ENCODE measurements at regions not wholly inside any gene's neighbourhood (a gene's known extent, or its start where the extent isn't known, plus 50 kb on each side); places are given as distances from the start of the nearest gene placed in this dataset.

DNA sequence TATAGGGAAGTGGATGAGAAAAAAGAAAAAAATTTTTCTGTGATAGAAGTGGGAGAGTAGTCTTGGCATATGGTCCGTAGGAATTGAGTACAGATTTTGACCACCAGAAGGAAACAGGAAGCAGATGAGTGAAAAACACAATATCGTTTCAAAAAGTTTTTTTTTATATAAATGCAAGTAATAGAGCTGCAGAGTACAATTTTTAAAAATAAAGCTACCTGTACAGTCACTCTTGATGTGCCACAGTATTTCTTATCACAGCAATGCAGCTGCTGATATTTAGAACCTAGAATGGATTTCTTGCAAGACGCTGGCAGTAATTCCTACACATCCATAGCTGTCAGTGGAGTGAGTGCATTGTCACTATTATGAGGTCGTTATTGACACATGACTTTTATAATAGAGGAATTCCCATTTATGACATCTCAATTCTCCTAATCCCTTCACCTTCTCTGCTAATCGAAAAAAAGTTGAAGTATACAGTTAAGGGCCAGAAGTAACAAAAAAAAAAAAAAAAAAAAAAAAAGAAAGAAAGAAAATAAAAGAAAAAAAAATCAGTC lies 477.7 kb downstream of the TAF11L14 start:
- Histone ChIP-seq H3K27ac (replicated peaks) (no peak overlapping the region), H3K4me3 (replicated peaks; ENCODE audit: insufficient read depth, low read length) (no peak overlapping the region), H3K27me3 (ENCODE audit: insufficient read depth, poor library complexity, severe bottlenecking) (no peaks in the 10 kb centered on the region)
- DNase-seq (ENCODE audit: low read depth in 1 of 2, low spot score in 1 of 2): no peak
- TF ChIP-seq REST (IDR thresholded peaks at IDR 0.05; ENCODE audit: insufficient replicate concordance, low read depth) (no peak), CTCF (IDR thresholded peaks at IDR 0.05; ENCODE audit: insufficient read depth, low read length) (no peak), POLR2AphosphoS5 (IDR thresholded peaks at IDR 0.05; ENCODE audit: low read depth) (no peak), SPI1 (IDR thresholded peaks at IDR 0.05; ENCODE audit: borderline replicate concordance, low read depth) (no peak), GABPA (IDR thresholded peaks at IDR 0.05; ENCODE audit: low read depth) (no peak)

DNA sequence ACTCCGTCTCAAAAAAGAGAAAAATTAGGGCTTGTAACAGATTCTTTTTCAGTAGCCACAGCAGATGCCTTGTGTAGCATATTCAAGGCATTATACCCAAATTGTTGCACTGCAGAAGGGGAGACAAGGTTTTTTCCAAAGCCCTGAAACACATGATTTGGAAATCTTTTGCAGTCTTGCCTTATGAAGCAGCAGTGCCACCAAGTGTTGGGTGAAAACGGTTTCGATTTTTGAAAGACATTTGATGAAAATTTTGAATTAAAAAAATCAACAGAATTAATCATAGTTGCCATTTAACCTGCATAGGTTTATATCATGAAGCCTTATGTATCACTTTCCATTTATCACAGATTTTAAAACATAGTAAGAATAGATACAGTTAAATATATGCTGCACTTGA lies 479.5 kb downstream of the TAF11L14 start:
- no peak overlapping the region for H3K27ac ChIP-seq (replicated peaks)
- no peak overlapping the region for H3K4me3 ChIP-seq (replicated peaks; ENCODE audit: insufficient read depth, low read length)

More for the DNA sequence above, 479.5 kb downstream of the TAF11L14 start:
- no peaks in the 10 kb centered on the region for H3K27me3 ChIP-seq (ENCODE audit: insufficient read depth, poor library complexity, severe bottlenecking)
- TF ChIP-seq GABPA (IDR thresholded peaks at IDR 0.05; ENCODE audit: low read depth) (no peak), REST (IDR thresholded peaks at IDR 0.05; ENCODE audit: insufficient replicate concordance, low read depth) (no peak), CTCF (IDR thresholded peaks at IDR 0.05; ENCODE audit: insufficient read depth, low read length) (no peak), POLR2AphosphoS5 (IDR thresholded peaks at IDR 0.05; ENCODE audit: low read depth) (no peak), SPI1 (IDR thresholded peaks at IDR 0.05; ENCODE audit: borderline replicate concordance, low read depth) (no peak)
- DNase-seq (ENCODE audit: low read depth in 1 of 2, low spot score in 1 of 2): peak in 1 of 2 experiments; percentile 11

Data from HL-60 (cell line).